Endothelial cell of umbilical vein (primary cell): ENCODE measurements at regions not wholly inside any gene's neighbourhood (a gene's known extent, or its start where the extent isn't known, plus 50 kb on each side); places are given as distances from the start of the nearest gene placed in this dataset.

Source experiments
- EZH2 ChIP-seq: IDR thresholded peaks from 2 replicates; pipeline ENCODE4 v1.6.1; 2012; ENCODE audit warnings: borderline replicate concordance, low read depth, mild to moderate bottlenecking, moderate library complexity, low read length, inconsistent platforms; ENCODE audit not compliant: severe bottlenecking
- FOS ChIP-seq: IDR thresholded peaks from 2 replicates; pipeline ENCODE4 v1.6.1; 2011; ENCODE audit warnings: mild to moderate bottlenecking, low read length, moderate library complexity, borderline replicate concordance; ENCODE audit not compliant: insufficient read depth
- GATA2 ChIP-seq: IDR thresholded peaks from 2 replicates; pipeline ENCODE4 v1.7.0; 2011; ENCODE audit warnings: low read depth, mild to moderate bottlenecking, moderate library complexity, mixed read lengths, low read length; ENCODE audit not compliant: insufficient read length, insufficient read depth
- JUN ChIP-seq: IDR thresholded peaks from 2 replicates; pipeline ENCODE4 v1.6.1; 2011; ENCODE audit warnings: borderline replicate concordance, low read depth; ENCODE audit not compliant: insufficient read length, insufficient read depth
- MYC ChIP-seq: IDR thresholded peaks from one replicate; pipeline ENCODE4 v1.6.1; 2011; ENCODE audit warnings: mild to moderate bottlenecking, low read depth, low read length
- POLR2A ChIP-seq: IDR thresholded peaks from 2 replicates; pipeline ENCODE4 v1.6.1; 2012; ENCODE audit warnings: low read depth, mild to moderate bottlenecking, control low read depth, low read length
- POLR2AphosphoS5 ChIP-seq: IDR thresholded peaks from 2 replicates; pipeline ENCODE4 v1.6.1; 2012; ENCODE audit warnings: low read depth, mild to moderate bottlenecking, control low read depth, low read length, moderate library complexity; ENCODE audit not compliant: insufficient read depth
- TF ChIP-seq, protein P1 (sequence below), 2 donors: IDR thresholded peaks; 1 replicate in 1 of 2; 2 replicates in 1 of 2; pipeline ENCODE4 v1.5.1; 2011; ENCODE audit warnings: low read length in 2 of 2, mild to moderate bottlenecking in 2 of 2, moderate library complexity in 2 of 2, control low read depth in 1 of 2, inconsistent platforms in 1 of 2, low read depth in 1 of 2; ENCODE audit not compliant: insufficient read depth in 1 of 2; ENCODE audit errors: extremely low read depth in 1 of 2
- TF ChIP-seq, protein P2 (sequence below): IDR thresholded peaks from 2 replicates; pipeline ENCODE4 v1.6.1; 2011; ENCODE audit not compliant: insufficient read depth, insufficient read length

DNA sequence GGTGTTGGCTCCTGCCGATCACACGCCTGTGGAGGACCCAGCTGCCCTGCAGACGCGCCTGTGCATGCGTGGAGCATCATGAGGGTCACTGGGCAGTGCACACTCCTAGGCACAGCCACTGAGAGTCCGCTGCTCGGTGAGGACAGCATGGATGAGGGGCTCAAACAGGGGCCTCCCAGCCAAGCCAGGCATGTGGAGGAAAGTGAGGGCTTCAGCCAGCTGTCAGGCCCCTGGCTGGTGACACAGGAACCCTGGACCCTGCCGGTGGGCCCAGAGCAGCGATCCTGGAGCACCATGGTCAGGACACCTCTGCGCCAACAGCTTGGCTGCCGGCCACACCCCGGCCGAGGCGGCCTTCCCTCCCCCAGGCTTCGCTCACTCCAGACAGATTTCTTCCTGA lies 171.2 kb downstream of the RTP5 start:
- TF ChIP-seq, protein P1, sequence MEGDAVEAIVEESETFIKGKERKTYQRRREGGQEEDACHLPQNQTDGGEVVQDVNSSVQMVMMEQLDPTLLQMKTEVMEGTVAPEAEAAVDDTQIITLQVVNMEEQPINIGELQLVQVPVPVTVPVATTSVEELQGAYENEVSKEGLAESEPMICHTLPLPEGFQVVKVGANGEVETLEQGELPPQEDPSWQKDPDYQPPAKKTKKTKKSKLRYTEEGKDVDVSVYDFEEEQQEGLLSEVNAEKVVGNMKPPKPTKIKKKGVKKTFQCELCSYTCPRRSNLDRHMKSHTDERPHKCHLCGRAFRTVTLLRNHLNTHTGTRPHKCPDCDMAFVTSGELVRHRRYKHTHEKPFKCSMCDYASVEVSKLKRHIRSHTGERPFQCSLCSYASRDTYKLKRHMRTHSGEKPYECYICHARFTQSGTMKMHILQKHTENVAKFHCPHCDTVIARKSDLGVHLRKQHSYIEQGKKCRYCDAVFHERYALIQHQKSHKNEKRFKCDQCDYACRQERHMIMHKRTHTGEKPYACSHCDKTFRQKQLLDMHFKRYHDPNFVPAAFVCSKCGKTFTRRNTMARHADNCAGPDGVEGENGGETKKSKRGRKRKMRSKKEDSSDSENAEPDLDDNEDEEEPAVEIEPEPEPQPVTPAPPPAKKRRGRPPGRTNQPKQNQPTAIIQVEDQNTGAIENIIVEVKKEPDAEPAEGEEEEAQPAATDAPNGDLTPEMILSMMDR (IDR thresholded peaks at IDR 0.05; ENCODE audit: extremely low read depth in 1 of 2, insufficient read depth in 1 of 2, low read depth in 1 of 2, low read length in 2 of 2): no peak
- TF ChIP-seq POLR2AphosphoS5 (no peak), POLR2A (no peak), JUN (no peak), MYC (no peak), EZH2 (no peak), FOS (no peak), GATA2 (no peak)
- TF ChIP-seq, protein P2, sequence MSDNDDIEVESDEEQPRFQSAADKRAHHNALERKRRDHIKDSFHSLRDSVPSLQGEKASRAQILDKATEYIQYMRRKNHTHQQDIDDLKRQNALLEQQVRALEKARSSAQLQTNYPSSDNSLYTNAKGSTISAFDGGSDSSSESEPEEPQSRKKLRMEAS: no peak
